ENCODE measurements at regions not wholly inside any gene's neighbourhood (a gene's known extent, or its start where the extent isn't known, plus 50 kb on each side); places are given as distances from the start of the nearest gene placed in this dataset.

GRCh38 chr2:45337481-45337880, 273.6 kb downstream of the SRBD1 start:
- no peak for DNase-seq (ENCODE audit: low spot score)

- no peak for DNase-seq (ENCODE audit: low spot score)
Measured at GRCh38 chr2:45334205-45334604, 276.9 kb downstream of the SRBD1 start.

- DNase-seq (ENCODE audit: low spot score) = no peak
Measured at GRCh38 chr2:45332567-45332966, 278.5 kb downstream of the SRBD1 start.

GRCh38 chr2:45332094-45332493, 279.0 kb downstream of the SRBD1 start:
- DNase-seq (ENCODE audit: low spot score) = no peak

GRCh38 chr2:45331410-45331786, 279.7 kb downstream of the SRBD1 start:
- no peak for DNase-seq (ENCODE audit: low spot score)

- no peak for DNase-seq (ENCODE audit: low spot score)
Measured at GRCh38 chr2:45330637-45331409, 280.2 kb downstream of the SRBD1 start.

GRCh38 chr2:45330108-45330507, 281.0 kb downstream of the SRBD1 start:
- DNase-seq (ENCODE audit: low spot score) = no peak

GRCh38 chr2:45329045-45329677, 281.9 kb downstream of the SRBD1 start:
- DNase-seq (ENCODE audit: low spot score) = no peak

- no peak for DNase-seq (ENCODE audit: low spot score)
Measured at GRCh38 chr2:45328264-45328870, 282.7 kb downstream of the SRBD1 start.

- no peak for DNase-seq (ENCODE audit: low spot score)
Measured at GRCh38 chr2:45323344-45323743, 287.7 kb downstream of the SRBD1 start.

GRCh38 chr2:45320956-45321355, 290.1 kb downstream of the SRBD1 start:
- no peak for DNase-seq (ENCODE audit: low spot score)

GRCh38 chr2:45319683-45320455, 291.2 kb downstream of the SRBD1 start:
- no peak for DNase-seq (ENCODE audit: low spot score)

- DNase-seq (ENCODE audit: low spot score) = no peak
Measured at GRCh38 chr2:45318686-45319085, 292.4 kb downstream of the SRBD1 start.

- DNase-seq (ENCODE audit: low spot score) = no peak
Measured at GRCh38 chr2:45316576-45317338, 294.3 kb downstream of the SRBD1 start.

GRCh38 chr2:45315861-45316260, 295.2 kb downstream of the SRBD1 start:
- DNase-seq (ENCODE audit: low spot score) = no peak

GRCh38 chr2:45312275-45312674, 298.8 kb downstream of the SRBD1 start:
- no peak for DNase-seq (ENCODE audit: low spot score)

- no peak for DNase-seq (ENCODE audit: low spot score)
Measured at GRCh38 chr2:45311559-45311958, 299.5 kb downstream of the SRBD1 start.

GRCh38 chr2:45307147-45307546, 297.9 kb upstream of the SIX2 start:
- no peak for DNase-seq (ENCODE audit: low spot score)

GRCh38 chr2:45305599-45305998, 296.3 kb upstream of the SIX2 start:
- no peak for DNase-seq (ENCODE audit: low spot score)

- no peak for DNase-seq (ENCODE audit: low spot score)
Measured at GRCh38 chr2:45303417-45304202, 294.4 kb upstream of the SIX2 start.

All from COLO829 (cell line).